GM12878 (cell line): ENCODE measurements at regions not wholly inside any gene's neighbourhood (a gene's known extent, or its start where the extent isn't known, plus 50 kb on each side); places are given as distances from the start of the nearest gene placed in this dataset.

Experiments used
- CHD2 ChIP-seq: IDR thresholded peaks from 2 replicates; pipeline ENCODE4 v1.6.1; 2011; ENCODE audit warnings: low read depth, low read length, improper control_type of control experiment, borderline replicate concordance
- EZH2 ChIP-seq: IDR thresholded peaks from 2 replicates; pipeline ENCODE4 v1.6.1; 2012; ENCODE audit warnings: low read depth, mild to moderate bottlenecking, control low read depth, inconsistent platforms, low read length, borderline replicate concordance; ENCODE audit not compliant: control insufficient read depth
- FOXM1 ChIP-seq: IDR thresholded peaks from 2 replicates; pipeline ENCODE4 v1.6.1; 2012; ENCODE audit warnings: low read depth, mild to moderate bottlenecking, inconsistent platforms, low read length, moderate library complexity
- NFYB ChIP-seq: IDR thresholded peaks from 2 replicates; pipeline ENCODE4 v1.6.1; 2011; ENCODE audit warnings: low read depth, mild to moderate bottlenecking, low read length, improper control_type of control experiment, moderate library complexity; ENCODE audit not compliant: insufficient read depth
- POLR2A ChIP-seq: IDR thresholded peaks from 2 replicates; pipeline ENCODE4 v1.6.1; 2011; ENCODE audit warnings: low read depth, mild to moderate bottlenecking, low read length
- RAD21 ChIP-seq: IDR thresholded peaks from 2 replicates; pipeline ENCODE4 v1.6.1; 2011; ENCODE audit warnings: mild to moderate bottlenecking, low read depth, low read length, moderate library complexity; ENCODE audit not compliant: insufficient read depth
- RB1 ChIP-seq: fragments of 450-650 bp; formaldehyde crosslinking; IDR thresholded peaks from 2 replicates; pipeline ENCODE4 v1.6.1; 2017; ENCODE audit warnings: mild to moderate bottlenecking, borderline replicate concordance
- WRNIP1 ChIP-seq: IDR thresholded peaks from 2 replicates; pipeline ENCODE4 v1.6.1; 2011; ENCODE audit warnings: low read depth, low read length, improper control_type of control experiment, borderline replicate concordance
- YY1 ChIP-seq: IDR thresholded peaks from 2 replicates; pipeline ENCODE4 v1.6.1; 2011; ENCODE audit warnings: low read depth, mild to moderate bottlenecking, low read length
- TF ChIP-seq, protein P1 (sequence below), 3 experiments: IDR thresholded peaks in 2 of 3; conservative IDR thresholded peaks in 1 of 3; 2 replicates each; pipeline ENCODE4 v1.5.1; 2011; ENCODE audit warnings: low read depth in 3 of 3, low read length in 3 of 3, mild to moderate bottlenecking in 3 of 3, control low read depth in 2 of 3, moderate library complexity in 2 of 3, inconsistent platforms in 1 of 3, mixed read lengths in 1 of 3; ENCODE audit not compliant: control insufficient read depth in 2 of 3, insufficient read depth in 1 of 3; ENCODE audit errors: extremely low read depth in 1 of 3
- TF ChIP-seq, protein P2 (sequence below): IDR thresholded peaks from 2 replicates; pipeline ENCODE4 v1.6.1; 2012; ENCODE audit warnings: low read depth, low read length, improper control_type of control experiment
- TF ChIP-seq, protein P3 (sequence below): IDR thresholded peaks from 2 replicates; pipeline ENCODE4 v1.6.1; 2012; ENCODE audit warnings: mild to moderate bottlenecking, low read depth, low read length

- no peak for TF ChIP-seq WRNIP1
- no peak for TF ChIP-seq YY1
- TF ChIP-seq EZH2, result no peak
- no peak for TF ChIP-seq RAD21
- no peak for TF ChIP-seq NFYB
- no peak for TF ChIP-seq CHD2
- no peak for TF ChIP-seq POLR2A
- TF ChIP-seq, protein P1, sequence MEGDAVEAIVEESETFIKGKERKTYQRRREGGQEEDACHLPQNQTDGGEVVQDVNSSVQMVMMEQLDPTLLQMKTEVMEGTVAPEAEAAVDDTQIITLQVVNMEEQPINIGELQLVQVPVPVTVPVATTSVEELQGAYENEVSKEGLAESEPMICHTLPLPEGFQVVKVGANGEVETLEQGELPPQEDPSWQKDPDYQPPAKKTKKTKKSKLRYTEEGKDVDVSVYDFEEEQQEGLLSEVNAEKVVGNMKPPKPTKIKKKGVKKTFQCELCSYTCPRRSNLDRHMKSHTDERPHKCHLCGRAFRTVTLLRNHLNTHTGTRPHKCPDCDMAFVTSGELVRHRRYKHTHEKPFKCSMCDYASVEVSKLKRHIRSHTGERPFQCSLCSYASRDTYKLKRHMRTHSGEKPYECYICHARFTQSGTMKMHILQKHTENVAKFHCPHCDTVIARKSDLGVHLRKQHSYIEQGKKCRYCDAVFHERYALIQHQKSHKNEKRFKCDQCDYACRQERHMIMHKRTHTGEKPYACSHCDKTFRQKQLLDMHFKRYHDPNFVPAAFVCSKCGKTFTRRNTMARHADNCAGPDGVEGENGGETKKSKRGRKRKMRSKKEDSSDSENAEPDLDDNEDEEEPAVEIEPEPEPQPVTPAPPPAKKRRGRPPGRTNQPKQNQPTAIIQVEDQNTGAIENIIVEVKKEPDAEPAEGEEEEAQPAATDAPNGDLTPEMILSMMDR (IDR thresholded peaks at IDR 0.05 in 2 of 3, conservative IDR thresholded peaks at IDR 0.05 in 1 of 3; ENCODE audit: control insufficient read depth in 2 of 3, extremely low read depth in 1 of 3, insufficient read depth in 1 of 3, low read depth in 3 of 3, low read length in 3 of 3), result no peak
- TF ChIP-seq, protein P2, sequence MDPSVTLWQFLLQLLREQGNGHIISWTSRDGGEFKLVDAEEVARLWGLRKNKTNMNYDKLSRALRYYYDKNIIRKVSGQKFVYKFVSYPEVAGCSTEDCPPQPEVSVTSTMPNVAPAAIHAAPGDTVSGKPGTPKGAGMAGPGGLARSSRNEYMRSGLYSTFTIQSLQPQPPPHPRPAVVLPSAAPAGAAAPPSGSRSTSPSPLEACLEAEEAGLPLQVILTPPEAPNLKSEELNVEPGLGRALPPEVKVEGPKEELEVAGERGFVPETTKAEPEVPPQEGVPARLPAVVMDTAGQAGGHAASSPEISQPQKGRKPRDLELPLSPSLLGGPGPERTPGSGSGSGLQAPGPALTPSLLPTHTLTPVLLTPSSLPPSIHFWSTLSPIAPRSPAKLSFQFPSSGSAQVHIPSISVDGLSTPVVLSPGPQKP, result no peak
- no peak for TF ChIP-seq RB1
- TF ChIP-seq, protein P3, sequence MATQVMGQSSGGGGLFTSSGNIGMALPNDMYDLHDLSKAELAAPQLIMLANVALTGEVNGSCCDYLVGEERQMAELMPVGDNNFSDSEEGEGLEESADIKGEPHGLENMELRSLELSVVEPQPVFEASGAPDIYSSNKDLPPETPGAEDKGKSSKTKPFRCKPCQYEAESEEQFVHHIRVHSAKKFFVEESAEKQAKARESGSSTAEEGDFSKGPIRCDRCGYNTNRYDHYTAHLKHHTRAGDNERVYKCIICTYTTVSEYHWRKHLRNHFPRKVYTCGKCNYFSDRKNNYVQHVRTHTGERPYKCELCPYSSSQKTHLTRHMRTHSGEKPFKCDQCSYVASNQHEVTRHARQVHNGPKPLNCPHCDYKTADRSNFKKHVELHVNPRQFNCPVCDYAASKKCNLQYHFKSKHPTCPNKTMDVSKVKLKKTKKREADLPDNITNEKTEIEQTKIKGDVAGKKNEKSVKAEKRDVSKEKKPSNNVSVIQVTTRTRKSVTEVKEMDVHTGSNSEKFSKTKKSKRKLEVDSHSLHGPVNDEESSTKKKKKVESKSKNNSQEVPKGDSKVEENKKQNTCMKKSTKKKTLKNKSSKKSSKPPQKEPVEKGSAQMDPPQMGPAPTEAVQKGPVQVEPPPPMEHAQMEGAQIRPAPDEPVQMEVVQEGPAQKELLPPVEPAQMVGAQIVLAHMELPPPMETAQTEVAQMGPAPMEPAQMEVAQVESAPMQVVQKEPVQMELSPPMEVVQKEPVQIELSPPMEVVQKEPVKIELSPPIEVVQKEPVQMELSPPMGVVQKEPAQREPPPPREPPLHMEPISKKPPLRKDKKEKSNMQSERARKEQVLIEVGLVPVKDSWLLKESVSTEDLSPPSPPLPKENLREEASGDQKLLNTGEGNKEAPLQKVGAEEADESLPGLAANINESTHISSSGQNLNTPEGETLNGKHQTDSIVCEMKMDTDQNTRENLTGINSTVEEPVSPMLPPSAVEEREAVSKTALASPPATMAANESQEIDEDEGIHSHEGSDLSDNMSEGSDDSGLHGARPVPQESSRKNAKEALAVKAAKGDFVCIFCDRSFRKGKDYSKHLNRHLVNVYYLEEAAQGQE, result no peak
- TF ChIP-seq FOXM1, result no peak
These were observed 510.9 kb downstream of the ANKRD50 start for GRCh38 chr4:124201636-124202035.
